ENCODE measurements at regions not wholly inside any gene's neighbourhood (a gene's known extent, or its start where the extent isn't known, plus 50 kb on each side); places are given as distances from the start of the nearest gene placed in this dataset.

- DNase-seq: no peak
- no peaks in the 10 kb centered on the region for H3K4me1 Mint-ChIP-seq (ENCODE audit: low read depth, unreplicated experiment)
- no peaks in the 10 kb centered on the region for H3K27me3 Mint-ChIP-seq (ENCODE audit: unreplicated experiment)
- TF ChIP-seq CTCF (IDR thresholded peaks at IDR 0.05; ENCODE audit: partially characterized antibody, unreplicated experiment): no peak
- no peak overlapping the region for H3K4me3 Mint-ChIP-seq (ENCODE audit: unreplicated experiment)
- H3K9me3 Mint-ChIP-seq (ENCODE audit: unreplicated experiment): no peaks in the 10 kb centered on the region
- H3K36me3 Mint-ChIP-seq (ENCODE audit: unreplicated experiment): no peaks in the 10 kb centered on the region
- no peak overlapping the region for H3K27ac Mint-ChIP-seq (ENCODE audit: unreplicated experiment)
Measured at GRCh38 chr3:18252578-18252977, 172.6 kb downstream of the SATB1 start.

- TF ChIP-seq CTCF (IDR thresholded peaks at IDR 0.05; ENCODE audit: partially characterized antibody, unreplicated experiment): no peak
- H3K9me3 Mint-ChIP-seq (ENCODE audit: unreplicated experiment): peaks cover 2% of the 10 kb centered on the region
- no peaks in the 10 kb centered on the region for H3K36me3 Mint-ChIP-seq (ENCODE audit: unreplicated experiment)
- no peaks in the 10 kb centered on the region for H3K4me1 Mint-ChIP-seq (ENCODE audit: low read depth, unreplicated experiment)
- no peak for DNase-seq
- no peaks in the 10 kb centered on the region for H3K27me3 Mint-ChIP-seq (ENCODE audit: unreplicated experiment)
- H3K27ac Mint-ChIP-seq (ENCODE audit: unreplicated experiment): no peak overlapping the region
- no peak overlapping the region for H3K4me3 Mint-ChIP-seq (ENCODE audit: unreplicated experiment)
Measured at GRCh38 chr3:18250991-18251390, 174.1 kb downstream of the SATB1 start.

- no peak overlapping the region for H3K4me3 Mint-ChIP-seq (ENCODE audit: unreplicated experiment)
- TF ChIP-seq CTCF (IDR thresholded peaks at IDR 0.05; ENCODE audit: partially characterized antibody, unreplicated experiment): no peak
- H3K27me3 Mint-ChIP-seq (ENCODE audit: unreplicated experiment): no peaks in the 10 kb centered on the region
- DNase-seq: no peak
- no peaks in the 10 kb centered on the region for H3K4me1 Mint-ChIP-seq (ENCODE audit: low read depth, unreplicated experiment)
- no peaks in the 10 kb centered on the region for H3K36me3 Mint-ChIP-seq (ENCODE audit: unreplicated experiment)
- no peak overlapping the region for H3K27ac Mint-ChIP-seq (ENCODE audit: unreplicated experiment)
- H3K9me3 Mint-ChIP-seq (ENCODE audit: unreplicated experiment): peaks cover 2% of the 10 kb centered on the region
Measured at GRCh38 chr3:18249126-18249525, 176.0 kb downstream of the SATB1 start.

GRCh38 chr3:18247776-18248310 lies 177.3 kb downstream of the SATB1 start:
- DNase-seq: no peak

More at GRCh38 chr3:18247776-18248310, 177.3 kb downstream of the SATB1 start:
- Mint-ChIP-seq H3K36me3 (ENCODE audit: unreplicated experiment) (no peaks in the 10 kb centered on the region), H3K27me3 (ENCODE audit: unreplicated experiment) (no peaks in the 10 kb centered on the region), H3K9me3 (ENCODE audit: unreplicated experiment) (peaks cover 2% of the 10 kb centered on the region), H3K4me1 (ENCODE audit: low read depth, unreplicated experiment) (no peaks in the 10 kb centered on the region), H3K27ac (ENCODE audit: unreplicated experiment) (no peak overlapping the region), H3K4me3 (ENCODE audit: unreplicated experiment) (no peak overlapping the region)
- TF ChIP-seq CTCF (IDR thresholded peaks at IDR 0.05; ENCODE audit: partially characterized antibody, unreplicated experiment): no peak

Measured in glutamatergic neuron (in vitro differentiated cells).